Natural killer cell (primary cell): ENCODE measurements at regions not wholly inside any gene's neighbourhood (a gene's known extent, or its start where the extent isn't known, plus 50 kb on each side); places are given as distances from the start of the nearest gene placed in this dataset.

Experiments used
- ATAC-seq, 3 donors: fragments of 150-1000 bp in 2 of 3; fragments of 200-7000 bp in 1 of 3; cut with Tn5 transposase; 1 replicate in 1 of 3; 2 replicates in 2 of 3; pipeline ENCODE4 v1.10.0; 2021; ENCODE audit warnings: mild to moderate bottlenecking in 2 of 3, moderate library complexity in 2 of 3
- DNase-seq, 2 donors: peaks; one replicate each; pipeline versions ENCODE4 v3.0.0 to v3.0.0-alpha.2; 2013 to 2021; ENCODE audit warnings: mixed read lengths in 1 of 2
- H3K27ac ChIP-seq: one replicate; pipeline ENCODE4 v1.5.1; 2013; ENCODE audit warnings: mild to moderate bottlenecking, low read length
- H3K27me3 ChIP-seq: one replicate; pipeline ENCODE4 v1.6.1; 2013; ENCODE audit warnings: low read length; ENCODE audit not compliant: control insufficient read depth, insufficient read depth
- H3K36me3 ChIP-seq: one replicate; pipeline ENCODE4 v1.6.1; 2013; ENCODE audit warnings: low read length; ENCODE audit not compliant: control insufficient read depth, insufficient read depth
- H3K4me1 ChIP-seq: one replicate; pipeline ENCODE4 v1.6.1; 2013; ENCODE audit warnings: low read length; ENCODE audit not compliant: control insufficient read depth, insufficient read depth
- H3K4me3 ChIP-seq: one replicate; pipeline ENCODE4 v1.5.1; 2013; ENCODE audit warnings: low read length
- H3K9me3 ChIP-seq: one replicate; pipeline ENCODE4 v1.6.1; 2013; ENCODE audit warnings: low read length; ENCODE audit not compliant: control insufficient read depth, insufficient read depth
- H3K27ac Mint-ChIP-seq, 2 donors: one replicate each; pipeline ENCODE4 v1.8.0; 2022; ENCODE audit warnings: mild to moderate bottlenecking in 2 of 2, mixed read lengths in 2 of 2, moderate library complexity in 1 of 2
- H3K27me3 Mint-ChIP-seq, 2 donors: one replicate each; pipeline ENCODE4 v1.8.0; 2022; ENCODE audit warnings: low read depth in 2 of 2, mixed read lengths in 2 of 2
- H3K36me3 Mint-ChIP-seq: one replicate; pipeline ENCODE4 v1.8.0; 2022; ENCODE audit warnings: mixed read lengths
- H3K4me1 Mint-ChIP-seq, 2 donors: one replicate each; pipeline ENCODE4 v1.8.0; 2022; ENCODE audit warnings: mixed read lengths in 2 of 2
- H3K4me3 Mint-ChIP-seq: one replicate; pipeline ENCODE4 v1.8.0; 2022; ENCODE audit warnings: mild to moderate bottlenecking, moderate library complexity, mixed read lengths
- H3K9me3 Mint-ChIP-seq, 2 donors: one replicate each; pipeline ENCODE4 v1.8.0; 2022; ENCODE audit warnings: mixed read lengths in 2 of 2
- CTCF ChIP-seq: fragments of 200-600 bp; IDR thresholded peaks from one replicate; pipeline ENCODE4 v1.8.0; 2022; ENCODE audit warnings: antibody characterized with exemption
- WGBS: methylation state at CpG from one replicate; pipeline ENCODE4 v1.1.7; 2013; ENCODE audit warnings: missing lambda C conversion rate; ENCODE audit not compliant: insufficient coverage; 5-methylcytosine and 5-hydroxymethylcytosine counted together
- intact Hi-C: fragments of 100-400 bp; cut with micrococcal nuclease; formaldehyde crosslinking; loops from one replicate; pipeline ENCODE4 v1.14.2; 2022

GRCh38 chr3:64895991-64896895 lies 208.4 kb upstream of the ADAMTS9 start:
- Histone ChIP-seq H3K27me3 (no peaks in the 10 kb centered on the region), H3K4me3 (no peak overlapping the region), H3K9me3 (no peaks in the 10 kb centered on the region), H3K27ac (no peak overlapping the region), H3K4me1 (no peaks in the 10 kb centered on the region), H3K36me3 (no peaks in the 10 kb centered on the region)
- H3K9me3 Mint-ChIP-seq = peaks cover 3 to 17% of the 10 kb centered on the region in 2 donors
- DNase-seq (no peak), ATAC-seq (no peak)
- no peaks in the 10 kb centered on the region for H3K27me3 Mint-ChIP-seq
- no peaks in the 10 kb centered on the region for H3K36me3 Mint-ChIP-seq
- no peak overlapping the region for H3K27ac Mint-ChIP-seq
- intact Hi-C loops = no loop called here
- TF ChIP-seq CTCF = no peak
- no peak overlapping the region for H3K4me3 Mint-ChIP-seq
- no peaks in the 10 kb centered on the region for H3K4me1 Mint-ChIP-seq

- Mint-ChIP-seq H3K27ac (no peak overlapping the region), H3K27me3 (no peaks in the 10 kb centered on the region), H3K4me3 (no peak overlapping the region), H3K36me3 (no peaks in the 10 kb centered on the region), H3K4me1 (no peaks in the 10 kb centered on the region), H3K9me3 (peaks cover 5 to 17% of the 10 kb centered on the region in 2 donors)
- H3K36me3 ChIP-seq = no peaks in the 10 kb centered on the region
- H3K27ac ChIP-seq = no peak overlapping the region
- ATAC-seq (no peak), DNase-seq (no peak)
- H3K27me3 ChIP-seq = no peaks in the 10 kb centered on the region
- intact Hi-C loops = no loop called here
- TF ChIP-seq CTCF = no peak
- no peaks in the 10 kb centered on the region for H3K9me3 ChIP-seq
- no peak overlapping the region for H3K4me3 ChIP-seq
- WGBS = 80% methylated on average over 6 of the region's 6 CpGs
- no peaks in the 10 kb centered on the region for H3K4me1 ChIP-seq
Observed at GRCh38 chr3:64895106-64895990, 207.5 kb upstream of the ADAMTS9 start.

- no peaks in the 10 kb centered on the region for H3K4me1 ChIP-seq
- no peaks in the 10 kb centered on the region for H3K36me3 ChIP-seq
- Mint-ChIP-seq H3K9me3 (peaks cover 5 to 16% of the 10 kb centered on the region in 2 donors), H3K4me1 (no peaks in the 10 kb centered on the region), H3K27me3 (no peaks in the 10 kb centered on the region), H3K4me3 (no peak overlapping the region), H3K27ac (no peak overlapping the region), H3K36me3 (no peaks in the 10 kb centered on the region)
- no peaks in the 10 kb centered on the region for H3K9me3 ChIP-seq
- no peak overlapping the region for H3K4me3 ChIP-seq
- WGBS = 86% methylated on average over 5 of the region's 5 CpGs
- ATAC-seq (no peak), DNase-seq (no peak)
- intact Hi-C loops = no loop called here
- no peak overlapping the region for H3K27ac ChIP-seq
- TF ChIP-seq CTCF = no peak
- no peaks in the 10 kb centered on the region for H3K27me3 ChIP-seq
Observed at GRCh38 chr3:64894006-64894405, 206.2 kb upstream of the ADAMTS9 start.
